ENCODE measurements at regions not wholly inside any gene's neighbourhood (a gene's known extent, or its start where the extent isn't known, plus 50 kb on each side); places are given as distances from the start of the nearest gene placed in this dataset.

- H3K4me3 ChIP-seq (ENCODE audit: low read depth, low read length) = no peak overlapping the region
- DNase-seq (ENCODE audit: low read depth, low spot score) = no peak
- in situ Hi-C loops (cut with HindIII; ENCODE audit: low sequenced_read_pairs) = no loop called here
These were observed 290.5 kb upstream of the CDH4 start for GRCh38 chr20:60961551-60961950.

DNA sequence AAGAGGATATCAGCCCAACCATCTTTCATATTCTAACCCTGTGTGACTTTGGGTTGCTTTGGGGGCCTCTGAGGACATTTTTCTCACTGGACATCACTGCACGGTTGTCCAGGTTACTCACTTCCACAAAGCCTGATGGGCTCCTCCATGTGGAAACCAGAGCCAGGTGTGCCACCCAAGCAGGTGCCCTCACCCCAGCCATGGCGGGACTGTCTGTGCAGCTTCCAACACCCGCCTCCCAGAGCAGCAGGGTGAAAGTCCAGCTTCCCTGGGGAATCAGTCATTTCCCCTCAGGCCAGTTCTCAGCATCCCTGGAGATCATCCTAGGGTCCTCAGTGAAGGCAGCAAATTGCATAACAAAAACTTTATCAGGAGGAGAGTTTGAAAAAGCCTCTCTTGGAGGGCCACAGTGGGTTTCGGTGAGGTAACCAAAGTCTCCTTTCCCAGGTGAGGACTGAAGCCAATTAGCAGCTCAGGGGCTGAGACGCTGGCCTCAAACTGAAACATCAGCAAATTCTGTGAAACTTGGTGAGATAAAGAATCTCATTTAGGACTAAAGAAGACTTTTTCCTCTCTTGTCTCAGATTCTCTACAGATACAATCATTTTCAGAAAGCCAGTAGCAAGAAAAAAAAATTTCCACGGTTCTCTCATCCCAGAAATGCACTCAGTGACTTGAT is 289.6 kb upstream of the CDH4 start:
- no peak for TF ChIP-seq CTCF (IDR thresholded peaks at IDR 0.05; ENCODE audit: low read depth, low read length)
- DNase-seq (ENCODE audit: low read depth, low spot score) = no peak
- in situ Hi-C loops (cut with HindIII; ENCODE audit: low sequenced_read_pairs) = no loop called here
- H3K4me3 ChIP-seq (ENCODE audit: low read depth, low read length) = no peak overlapping the region

More at GRCh38 chr20:60961551-60961950, 290.5 kb upstream of the CDH4 start:
- no peak for TF ChIP-seq CTCF (IDR thresholded peaks at IDR 0.05; ENCODE audit: low read depth, low read length)

DNA sequence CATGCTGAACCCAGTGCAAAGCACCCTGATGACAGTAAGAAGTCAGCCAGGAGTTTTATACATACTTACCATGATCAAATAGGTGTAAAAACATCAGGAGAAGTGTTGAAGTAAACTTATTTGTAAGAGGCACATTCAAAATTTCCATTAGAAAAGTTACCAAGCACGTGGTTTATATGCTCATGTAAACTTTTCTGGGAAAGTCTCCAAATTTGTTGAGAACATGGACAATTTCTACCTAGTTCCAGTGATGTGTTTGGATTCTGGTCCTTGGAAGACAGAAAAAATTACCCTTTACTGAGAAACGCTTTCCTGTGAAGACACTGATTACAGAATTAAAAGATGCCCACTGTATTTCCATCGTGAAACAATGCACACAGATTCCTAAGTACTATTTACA is 288.9 kb upstream of the CDH4 start:
- TF ChIP-seq CTCF (IDR thresholded peaks at IDR 0.05; ENCODE audit: low read depth, low read length) = no peak
- no peak for DNase-seq (ENCODE audit: low read depth, low spot score)
- in situ Hi-C loops (cut with HindIII; ENCODE audit: low sequenced_read_pairs) = no loop called here
- no peak overlapping the region for H3K4me3 ChIP-seq (ENCODE audit: low read depth, low read length)

- no peak overlapping the region for H3K4me3 ChIP-seq (ENCODE audit: low read depth, low read length)
- in situ Hi-C loops (cut with HindIII; ENCODE audit: low sequenced_read_pairs) = no loop called here
- TF ChIP-seq CTCF (IDR thresholded peaks at IDR 0.05; ENCODE audit: low read depth, low read length) = no peak
- no peak for DNase-seq (ENCODE audit: low read depth, low spot score)
These were observed 287.1 kb upstream of the CDH4 start for GRCh38 chr20:60964911-60965310.

GRCh38 chr20:60966031-60966430 is 286.0 kb upstream of the CDH4 start:
- in situ Hi-C loops (cut with HindIII; ENCODE audit: low sequenced_read_pairs) = no loop called here
- no peak overlapping the region for H3K4me3 ChIP-seq (ENCODE audit: low read depth, low read length)
- no peak for TF ChIP-seq CTCF (IDR thresholded peaks at IDR 0.05; ENCODE audit: low read depth, low read length)
- DNase-seq (ENCODE audit: low read depth, low spot score) = no peak

- TF ChIP-seq CTCF (IDR thresholded peaks at IDR 0.05; ENCODE audit: low read depth, low read length) = no peak
- no peak overlapping the region for H3K4me3 ChIP-seq (ENCODE audit: low read depth, low read length)
- no peak for DNase-seq (ENCODE audit: low read depth, low spot score)
- in situ Hi-C loops (cut with HindIII; ENCODE audit: low sequenced_read_pairs) = no loop called here
These were observed 285.3 kb upstream of the CDH4 start for GRCh38 chr20:60966766-60967165.
